AG08395 (cell line): ENCODE measurements at regions not wholly inside any gene's neighbourhood (a gene's known extent, or its start where the extent isn't known, plus 50 kb on each side); places are given as distances from the start of the nearest gene placed in this dataset.

Experiments used
- DNase-seq: peaks from one replicate; pipeline ENCODE4 v3.0.0; 2012; ENCODE audit warnings: mixed read lengths, low spot score

DNA sequence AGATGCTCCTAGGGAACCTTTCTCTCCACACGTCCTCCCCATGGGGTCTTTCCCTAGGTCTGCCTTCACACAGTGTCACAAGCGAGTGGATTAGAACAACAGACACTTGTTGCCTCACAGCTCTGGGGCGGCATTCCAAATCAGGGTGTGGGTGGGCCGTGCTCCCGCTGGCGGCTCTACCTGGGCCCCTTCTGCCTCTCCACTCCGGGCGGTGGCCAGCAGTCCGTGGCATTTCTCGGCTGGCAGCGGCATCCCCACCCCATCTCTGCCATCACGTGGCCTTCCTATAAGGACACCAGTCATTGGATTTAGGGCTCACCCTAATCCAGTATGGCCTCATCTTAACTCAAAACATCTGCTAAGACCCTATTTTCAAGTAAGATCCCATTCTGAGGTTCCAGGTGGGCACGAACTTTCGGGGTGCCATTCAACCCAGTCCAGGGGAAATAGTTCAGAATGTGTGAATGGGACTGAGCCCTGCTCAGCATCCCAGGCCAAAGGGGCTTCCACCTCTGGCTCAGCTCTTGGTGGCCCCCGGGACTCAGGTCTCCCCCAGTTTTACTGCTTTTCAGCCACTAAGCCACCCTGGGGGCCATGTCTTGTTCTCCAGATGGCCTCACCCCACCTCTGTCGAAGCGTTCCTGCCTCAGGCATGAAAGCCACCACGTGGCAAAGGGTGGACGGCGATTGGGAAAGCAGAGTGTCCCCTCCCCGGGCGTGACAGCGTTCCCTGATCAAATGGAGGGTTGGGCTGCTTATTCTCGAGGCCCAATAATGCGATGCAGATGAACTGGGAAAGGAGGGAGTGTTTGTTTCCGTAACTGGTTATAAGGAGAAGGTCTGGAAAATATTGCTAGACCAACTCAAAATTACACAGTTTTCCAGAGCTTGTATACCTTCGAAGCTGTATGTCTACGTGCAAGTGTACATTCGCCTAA, 350.0 kb downstream of the GLRX3 start:
- DNase-seq = no peak

DNA sequence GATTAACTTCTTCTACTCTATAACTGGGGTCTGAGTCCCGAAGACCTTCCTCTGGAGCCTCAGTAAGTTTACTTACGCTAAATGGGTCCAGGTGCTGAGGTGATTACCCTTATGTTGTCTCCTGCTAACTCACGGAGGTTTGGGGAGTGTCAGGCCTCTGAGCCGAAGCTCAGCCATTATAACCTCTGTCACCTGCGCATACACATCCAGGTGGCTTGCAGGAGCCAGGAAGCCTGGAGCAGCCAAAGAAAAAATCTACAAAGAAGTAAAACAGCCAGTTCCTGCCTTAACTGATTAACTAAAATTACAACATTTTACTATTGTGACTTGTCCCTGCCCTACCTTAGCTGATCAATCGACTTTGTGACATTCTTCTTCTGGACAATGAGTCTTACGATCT, 350.7 kb downstream of the GLRX3 start:
- no peak for DNase-seq

- no peak for DNase-seq
These were observed 351.4 kb downstream of the GLRX3 start for GRCh38 chr10:130487566-130487965.

DNA sequence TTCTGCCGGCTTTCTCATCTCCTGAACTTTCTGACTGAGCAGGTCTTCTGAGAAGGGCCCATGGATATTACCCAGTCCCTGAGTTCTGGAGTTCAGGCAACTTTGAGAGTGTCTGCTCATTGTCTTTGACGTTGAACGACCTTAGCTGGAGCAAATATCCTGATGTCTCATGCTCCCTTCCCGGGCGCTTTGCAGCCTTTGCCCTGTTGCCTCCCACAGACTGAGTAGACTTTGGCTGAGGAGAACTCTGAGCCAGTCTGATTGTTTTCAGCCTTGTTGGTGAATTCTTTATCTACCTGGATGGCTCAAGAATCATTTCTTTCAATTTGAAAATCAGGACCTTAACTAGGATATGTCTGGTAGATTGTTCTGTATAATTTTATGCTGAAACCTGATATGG, 353.7 kb downstream of the GLRX3 start:
- no peak for DNase-seq

GRCh38 chr10:130491011-130491692, 355.0 kb downstream of the GLRX3 start:
- DNase-seq = no peak

- no peak for DNase-seq
These were observed 355.5 kb downstream of the GLRX3 start for GRCh38 chr10:130491693-130492050.

- DNase-seq = no peak
These were observed 356.2 kb downstream of the GLRX3 start for GRCh38 chr10:130492266-130492934.

GRCh38 chr10:130493021-130493420, 356.8 kb downstream of the GLRX3 start:
- DNase-seq = no peak

DNA sequence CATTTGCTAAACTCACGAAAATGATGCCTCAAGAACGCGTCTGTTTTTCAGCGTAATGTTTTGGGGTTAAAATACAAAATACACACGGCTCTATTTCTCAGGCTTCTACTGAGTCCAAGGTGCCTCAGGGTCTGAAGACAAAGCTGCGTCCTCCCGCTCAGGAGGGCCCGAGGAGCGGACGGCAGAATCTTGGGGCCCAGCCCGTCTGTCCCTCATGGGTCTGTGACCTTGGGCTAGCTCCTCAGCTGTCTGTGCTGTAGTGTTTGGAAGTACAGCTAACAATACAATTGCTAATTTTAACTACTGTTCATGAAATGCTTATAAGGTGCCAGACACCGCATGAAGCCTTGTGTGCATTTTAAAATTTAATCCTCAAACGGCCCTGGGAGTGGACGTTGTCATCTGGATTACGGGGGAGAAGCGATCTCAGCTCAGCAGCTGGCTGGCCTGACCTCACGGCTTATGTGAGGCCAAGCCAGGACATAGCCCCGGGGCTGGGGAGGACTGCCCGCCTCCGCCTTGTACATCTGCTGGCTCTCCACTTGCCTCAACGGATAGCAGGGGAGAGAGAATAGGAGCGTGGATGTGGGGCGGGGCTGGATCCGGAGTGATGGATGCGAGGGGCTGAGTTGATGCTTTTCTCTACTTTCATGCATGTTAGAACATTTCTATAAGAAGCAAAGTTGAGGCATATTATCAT, 357.4 kb downstream of the GLRX3 start:
- no peak for DNase-seq

GRCh38 chr10:130495116-130495862, 359.1 kb downstream of the GLRX3 start:
- DNase-seq = no peak

DNA sequence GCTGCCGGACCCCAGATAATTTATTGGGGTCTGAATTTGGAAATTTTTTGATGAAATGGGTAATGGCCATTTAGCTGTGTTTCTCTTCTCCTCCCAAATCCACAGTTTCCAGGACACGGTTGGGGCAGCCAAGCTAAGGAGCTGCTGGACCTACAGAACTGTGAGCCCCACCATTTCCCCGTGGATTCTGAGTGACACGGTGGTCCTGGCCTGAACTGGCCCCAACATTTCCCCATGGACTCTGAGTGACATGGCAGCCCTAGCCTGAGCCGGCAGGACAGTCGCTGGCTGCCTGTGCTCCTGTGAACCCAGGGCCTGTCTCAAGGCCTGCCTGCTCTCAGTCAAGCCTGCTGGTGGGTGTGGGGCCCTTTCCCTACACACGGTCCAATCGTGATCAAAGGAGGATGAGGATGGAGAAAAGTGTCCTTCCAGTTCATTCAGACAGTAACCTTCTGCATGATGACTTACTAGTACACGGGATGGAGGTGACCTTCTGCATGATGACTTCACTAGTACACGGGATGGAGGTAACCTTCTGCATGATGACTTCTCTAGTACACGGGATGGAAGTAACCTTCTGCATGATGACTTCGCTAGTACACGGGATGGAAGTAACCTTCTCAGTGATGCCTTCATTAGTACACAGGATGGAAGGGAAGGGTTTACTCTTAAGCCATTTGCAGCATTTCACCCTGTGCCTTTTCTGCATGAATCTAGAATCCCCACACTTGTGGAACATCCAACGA, 359.9 kb downstream of the GLRX3 start:
- peak; percentile 6 for DNase-seq

- no peak for DNase-seq
These were observed 361.1 kb downstream of the GLRX3 start for GRCh38 chr10:130497056-130498010.

DNA sequence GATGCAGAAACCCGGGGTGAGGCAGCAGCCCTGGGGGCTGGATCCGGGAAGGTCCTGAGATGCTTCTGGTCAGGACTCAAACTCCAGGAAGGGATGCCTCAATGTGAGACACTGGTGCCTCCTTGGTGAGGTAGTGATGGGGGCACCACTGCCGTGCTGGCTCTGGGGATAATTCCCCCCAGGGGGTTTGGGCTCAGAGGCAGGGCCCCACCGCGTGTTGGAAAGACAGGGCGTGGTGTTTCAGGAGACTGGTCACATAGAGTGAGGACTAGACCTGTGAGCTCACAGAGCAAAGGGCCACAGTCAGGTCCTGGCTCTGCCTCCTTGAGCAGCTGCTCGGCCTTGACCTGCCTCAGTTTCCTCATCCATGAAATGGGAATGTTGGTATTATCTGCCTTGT, 361.9 kb downstream of the GLRX3 start:
- no peak for DNase-seq

DNA sequence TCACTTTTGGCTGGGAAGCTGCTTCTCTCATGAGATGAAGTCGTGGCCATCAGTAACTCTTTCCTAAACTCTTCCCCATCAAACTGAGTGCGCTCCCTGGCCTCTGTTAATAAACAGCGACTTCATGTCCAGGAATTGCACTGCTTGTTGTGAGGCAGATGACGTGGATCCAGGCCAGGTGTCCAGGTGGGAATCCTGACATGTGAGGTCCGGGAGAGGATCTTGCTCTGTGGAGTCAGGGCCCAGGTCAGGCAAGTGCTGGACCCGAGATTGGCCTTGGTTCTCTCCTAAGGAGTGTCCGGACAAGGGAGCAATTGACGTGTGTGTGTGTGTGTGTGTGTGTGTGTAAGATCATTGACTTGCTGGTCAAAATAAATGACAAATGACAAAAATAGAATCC, 362.7 kb downstream of the GLRX3 start:
- DNase-seq = no peak

- no peak for DNase-seq
These were observed 363.4 kb downstream of the GLRX3 start for GRCh38 chr10:130499541-130499940.

DNA sequence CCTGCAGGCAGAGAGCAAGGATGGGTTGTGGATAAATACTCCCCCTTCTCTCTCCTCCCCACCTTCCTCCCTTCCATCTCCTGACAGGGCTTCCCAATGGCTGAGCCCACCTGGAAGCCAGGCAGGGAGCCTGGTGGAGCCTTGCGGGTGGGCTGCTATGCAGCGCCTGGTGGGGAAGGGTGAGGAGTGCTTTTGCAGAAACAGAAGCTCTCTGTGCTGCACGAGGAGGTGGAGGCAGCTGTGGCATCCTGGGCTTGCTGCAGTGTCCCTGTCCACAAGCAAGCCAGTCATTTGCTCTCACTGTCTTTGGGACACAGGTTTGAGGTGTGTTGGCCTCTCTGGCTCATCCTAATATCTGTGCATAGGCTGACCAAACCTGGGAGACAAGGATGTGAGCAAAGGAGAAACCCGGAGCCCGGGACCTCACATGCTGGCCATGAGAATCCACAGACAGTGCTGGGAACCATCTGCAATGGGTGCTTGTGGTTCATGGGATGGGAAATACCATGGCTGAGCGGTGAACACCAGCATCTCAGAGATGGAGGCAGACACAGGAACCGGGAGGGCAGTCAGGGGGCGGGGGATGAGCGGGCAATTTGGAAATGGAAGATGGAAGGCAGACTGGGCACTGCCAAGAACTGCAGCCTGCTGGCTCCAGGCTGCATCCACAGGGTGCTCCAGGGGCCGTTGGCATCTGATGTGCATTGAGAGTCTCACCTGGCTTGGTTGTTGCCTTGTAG, 364.2 kb downstream of the GLRX3 start:
- no peak for DNase-seq

DNA sequence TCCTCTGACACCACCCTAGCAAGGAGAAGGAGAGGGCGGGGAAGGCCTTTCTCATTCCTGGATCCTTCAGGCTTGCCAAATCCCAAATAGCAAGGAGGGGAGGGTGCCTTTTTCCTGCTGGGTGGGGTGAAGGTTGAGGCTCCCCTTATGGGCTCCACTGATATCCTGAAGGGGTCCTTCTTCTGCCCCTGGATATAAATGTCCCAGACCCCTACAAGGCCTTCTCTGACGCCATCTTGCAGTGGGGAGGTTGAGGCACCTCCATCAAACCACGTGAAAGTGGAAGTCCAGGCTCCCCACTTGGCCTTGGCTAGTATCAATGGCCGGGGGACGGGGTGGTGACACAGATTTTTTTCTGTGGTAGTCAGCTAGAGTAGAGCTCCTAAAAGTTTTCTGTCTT, 371.3 kb downstream of the GLRX3 start:
- no peak for DNase-seq

DNA sequence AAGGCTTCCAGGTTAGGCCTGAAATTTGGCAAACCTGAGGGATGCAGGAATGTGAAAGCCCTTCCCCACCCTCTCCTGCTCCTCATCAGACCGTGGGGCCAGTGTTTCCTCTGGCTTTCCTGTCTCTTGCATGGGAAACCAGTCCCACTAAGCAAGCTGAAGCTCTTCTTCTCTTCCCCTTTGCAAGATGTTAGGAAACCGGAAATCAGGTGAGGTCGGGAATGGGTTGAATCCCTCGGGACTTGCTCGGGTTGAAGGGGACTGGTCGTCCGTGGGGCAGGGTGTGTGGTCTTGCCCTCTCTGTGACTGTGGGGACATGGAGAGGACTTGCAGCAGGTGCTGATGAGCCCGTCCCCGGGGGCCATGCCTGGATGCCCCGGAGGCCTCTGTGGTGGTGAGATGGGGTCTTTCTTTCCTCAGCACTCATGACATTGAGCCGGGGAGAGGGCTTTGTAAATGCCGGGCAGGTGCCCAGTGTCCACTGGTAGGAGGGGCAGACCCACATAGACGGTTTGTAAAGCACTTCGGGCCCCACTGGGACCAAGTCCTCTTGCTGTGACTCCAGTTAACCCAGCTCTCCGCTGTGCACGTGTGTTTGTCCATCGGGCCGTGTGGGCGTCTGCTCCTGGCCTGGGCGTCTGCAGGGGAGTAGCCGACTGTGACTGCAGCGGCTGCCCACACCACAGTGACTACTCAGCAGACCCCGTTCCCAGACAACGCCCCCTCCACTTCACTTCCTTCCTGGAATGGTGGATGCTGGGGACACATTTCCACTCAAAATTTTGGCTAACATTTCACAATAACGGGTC, 373.9 kb downstream of the GLRX3 start:
- no peak for DNase-seq
